ENCODE measurements at regions not wholly inside any gene's neighbourhood (a gene's known extent, or its start where the extent isn't known, plus 50 kb on each side); places are given as distances from the start of the nearest gene placed in this dataset.

DNA sequence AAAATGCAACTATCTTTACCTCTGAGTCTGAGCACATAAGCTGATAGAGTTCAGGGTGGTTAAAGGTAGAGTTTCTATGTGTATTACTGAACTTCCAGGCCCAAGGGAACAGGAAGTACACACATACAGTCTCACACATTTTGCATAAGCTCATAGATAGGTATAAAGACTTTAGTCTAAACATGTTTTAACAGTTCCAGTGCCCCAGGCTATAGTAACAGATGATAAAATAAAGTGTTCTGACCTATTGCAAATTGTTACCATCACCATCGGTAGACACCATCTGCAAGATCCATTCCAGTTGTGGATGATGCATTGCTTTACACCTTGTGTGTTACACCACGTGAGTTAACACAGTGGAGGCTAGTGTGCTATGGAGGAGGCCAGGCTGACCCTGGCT lies 95.8 kb downstream of the TMEM174 start:
- ChIA-PET POLR2A (no interaction called here), CTCF (interaction anchor here (1.0 to 1.1 kb wide), 3 partner anchors 11 to 109 kb away, joined by 3 to 4 read pairs (median 3); no protein-coding TSS in a partner anchor)
- TF ChIP-seq RAD21 (conservative IDR thresholded peaks at IDR 0.05 in 1 of 2, IDR thresholded peaks at IDR 0.05 in 1 of 2) (no peak), HOXB5 (CRISPR knock-in tag; IDR thresholded peaks at IDR 0.05) (no peak), HOXA7 (CRISPR knock-in tag; IDR thresholded peaks at IDR 0.05) (no peak), GATA3 (IDR thresholded peaks at IDR 0.05; ENCODE audit: borderline replicate concordance) (no peak), POLR2A (IDR thresholded peaks at IDR 0.05; ENCODE audit: low read length) (no peak), KDM1A (IDR thresholded peaks at IDR 0.05; ENCODE audit: low read depth) (no peak), FOSB (CRISPR knock-in tag; IDR thresholded peaks at IDR 0.05) (no peak)
- TF ChIP-seq, protein P1, sequence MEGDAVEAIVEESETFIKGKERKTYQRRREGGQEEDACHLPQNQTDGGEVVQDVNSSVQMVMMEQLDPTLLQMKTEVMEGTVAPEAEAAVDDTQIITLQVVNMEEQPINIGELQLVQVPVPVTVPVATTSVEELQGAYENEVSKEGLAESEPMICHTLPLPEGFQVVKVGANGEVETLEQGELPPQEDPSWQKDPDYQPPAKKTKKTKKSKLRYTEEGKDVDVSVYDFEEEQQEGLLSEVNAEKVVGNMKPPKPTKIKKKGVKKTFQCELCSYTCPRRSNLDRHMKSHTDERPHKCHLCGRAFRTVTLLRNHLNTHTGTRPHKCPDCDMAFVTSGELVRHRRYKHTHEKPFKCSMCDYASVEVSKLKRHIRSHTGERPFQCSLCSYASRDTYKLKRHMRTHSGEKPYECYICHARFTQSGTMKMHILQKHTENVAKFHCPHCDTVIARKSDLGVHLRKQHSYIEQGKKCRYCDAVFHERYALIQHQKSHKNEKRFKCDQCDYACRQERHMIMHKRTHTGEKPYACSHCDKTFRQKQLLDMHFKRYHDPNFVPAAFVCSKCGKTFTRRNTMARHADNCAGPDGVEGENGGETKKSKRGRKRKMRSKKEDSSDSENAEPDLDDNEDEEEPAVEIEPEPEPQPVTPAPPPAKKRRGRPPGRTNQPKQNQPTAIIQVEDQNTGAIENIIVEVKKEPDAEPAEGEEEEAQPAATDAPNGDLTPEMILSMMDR (IDR thresholded peaks at IDR 0.05) = no peak
- 88% methylated on average over 2 of the region's 2 CpGs for WGBS (ENCODE audit: missing lambda C conversion rate)
- FAIRE-seq (no peak), DNase-seq (ENCODE audit: low read depth in 1 of 2, low spot score in 1 of 2) (no peak), ATAC-seq (no peak)
- Histone ChIP-seq H3K4me3 (no peak overlapping the region), H3K4me2 (no peak overlapping the region), H3K27ac (no peak overlapping the region), H3K9me3 (no peaks in the 10 kb centered on the region), H3K4me1 (peaks cover 5% of the 10 kb centered on the region)

GRCh38 chr5:73267766-73268435 lies 94.9 kb downstream of the TMEM174 start:
- FAIRE-seq (no peak), DNase-seq (ENCODE audit: low read depth in 1 of 2, low spot score in 1 of 2) (no peak), ATAC-seq (no peak)
- Histone ChIP-seq H3K4me2 (no peak overlapping the region), H3K27ac (no peak overlapping the region), H3K9me3 (no peaks in the 10 kb centered on the region), H3K4me3 (no peak overlapping the region), H3K4me1 (no peaks in the 10 kb centered on the region)
- TF ChIP-seq CBX2 (IDR thresholded peaks at IDR 0.05; ENCODE audit: borderline replicate concordance, low read depth) (no peak), JUN (IDR thresholded peaks at IDR 0.05) (no peak), HOXB5 (CRISPR knock-in tag; IDR thresholded peaks at IDR 0.05) (no peak), FOSL2 (IDR thresholded peaks at IDR 0.05) (no peak), FOSL2 (CRISPR knock-in tag; IDR thresholded peaks at IDR 0.05) (no peak), RARB (CRISPR knock-in tag; IDR thresholded peaks at IDR 0.05) (no peak), CHD2 (IDR thresholded peaks at IDR 0.05; ENCODE audit: low read length, partially characterized antibody) (no peak), E2F6 (IDR thresholded peaks at IDR 0.05; ENCODE audit: borderline replicate concordance, low read depth) (no peak), TP53 (CRISPR knock-in tag; IDR thresholded peaks at IDR 0.05) (no peak), HOXA7 (CRISPR knock-in tag; IDR thresholded peaks at IDR 0.05) (no peak), POLR2A (IDR thresholded peaks at IDR 0.05; ENCODE audit: low read length) (no peak), RAD21 (conservative IDR thresholded peaks at IDR 0.05 in 1 of 2, IDR thresholded peaks at IDR 0.05 in 1 of 2) (no peak), HES2 (IDR thresholded peaks at IDR 0.05) (no peak)
- POLR2A ChIA-PET = no interaction called here
- CTCF ChIA-PET = interaction anchor here (1.0 to 1.6 kb wide), 4 partner anchors 51 to 183 kb away, joined by 3 to 6 read pairs (median 3); no protein-coding TSS in a partner anchor
- 81% methylated on average over 8 of the region's 8 CpGs for WGBS (ENCODE audit: missing lambda C conversion rate)

GRCh38 chr5:73266925-73267765 lies 94.2 kb downstream of the TMEM174 start:
- Histone ChIP-seq H3K4me2 (no peak overlapping the region), H3K9me3 (no peaks in the 10 kb centered on the region), H3K4me1 (no peaks in the 10 kb centered on the region), H3K4me3 (no peak overlapping the region), H3K27ac (no peak overlapping the region)
- DNase-seq (ENCODE audit: low read depth in 1 of 2, low spot score in 1 of 2) (no peak), FAIRE-seq (no peak), ATAC-seq (no peak)
- WGBS (ENCODE audit: missing lambda C conversion rate) = 80% methylated on average over 18 of the region's 18 CpGs
- ChIA-PET POLR2A (no interaction called here), CTCF (interaction anchor here (1.4 to 1.6 kb wide), 2 partner anchors 51 to 184 kb away, joined by 3 to 6 read pairs; no protein-coding TSS in a partner anchor)
- TF ChIP-seq E2F6 (IDR thresholded peaks at IDR 0.05; ENCODE audit: borderline replicate concordance, low read depth) (no peak), ZC3H11A (IDR thresholded peaks at IDR 0.05) (no peak), POLR2A (IDR thresholded peaks at IDR 0.05; ENCODE audit: low read length) (no peak), HOXB13 (CRISPR knock-in tag; IDR thresholded peaks at IDR 0.05; ENCODE audit: low read depth) (no peak), FOSB (CRISPR knock-in tag; IDR thresholded peaks at IDR 0.05) (no peak), HMGXB4 (CRISPR knock-in tag; IDR thresholded peaks at IDR 0.05; ENCODE audit: borderline replicate concordance) (no peak), MAFK (IDR thresholded peaks at IDR 0.05; ENCODE audit: partially characterized antibody) (no peak), EHF (CRISPR knock-in tag; IDR thresholded peaks at IDR 0.05) (no peak), HES2 (IDR thresholded peaks at IDR 0.05) (no peak), ZSCAN20 (CRISPR knock-in tag; IDR thresholded peaks at IDR 0.05) (no peak), RAD21 (conservative IDR thresholded peaks at IDR 0.05 in 1 of 2, IDR thresholded peaks at IDR 0.05 in 1 of 2) (no peak), ESRRA (IDR thresholded peaks at IDR 0.05; ENCODE audit: borderline replicate concordance, low read length) (no peak), TP53 (CRISPR knock-in tag; IDR thresholded peaks at IDR 0.05) (no peak), HEYL (CRISPR knock-in tag; IDR thresholded peaks at IDR 0.05) (no peak)

Measured in A549 (cell line).